H1 (cell line): ENCODE measurements at regions not wholly inside any gene's neighbourhood (a gene's known extent, or its start where the extent isn't known, plus 50 kb on each side); places are given as distances from the start of the nearest gene placed in this dataset.

ENCODE experiments used
- CTCF ChIA-PET: fragments of 300-600 bp; sonication (Branson Sonifier 250); formaldehyde crosslinking; loops from one replicate; lab custom pipeline; 2021; ENCODE audit not compliant: partially characterized antibody; lab: Charles Lee
- POLR2A ChIA-PET: fragments of 300-600 bp; sonication (Branson Sonifier 250); formaldehyde crosslinking; loops from one replicate; lab custom pipeline; 2021; ENCODE audit warnings: inconsistent platforms; ENCODE audit not compliant: partially characterized antibody; lab: Charles Lee
- DNase-seq, 2 experiments: peaks; one replicate each; pipeline versions ENCODE4 v3.0.0 to v3.0.0-alpha.2; 2010 to 2022; ENCODE audit warnings: low spot score in 2 of 2, low read depth in 1 of 2, mixed read lengths in 1 of 2
- FAIRE-seq: peaks from 2 replicates; lab custom pipeline; 2011; peaks lifted over from hg19 to GRCh38; lab: Jason Lieb, UNC
- H2AFZ ChIP-seq: 2 replicates; pipeline ENCODE4 v1.8.1; 2012; ENCODE audit warnings: low read length, inconsistent platforms
- H2AK5ac ChIP-seq: 2 replicates; pipeline ENCODE4 v1.6.1; 2013; ENCODE audit warnings: low read depth, low read length
- H2BK120ac ChIP-seq: replicated peaks from 2 replicates; pipeline ENCODE3; 2013; ENCODE audit warnings: low read depth, low read length, inconsistent platforms
- H2BK12ac ChIP-seq: 2 replicates; pipeline ENCODE4 v1.6.1; 2013; ENCODE audit warnings: low read depth, low read length
- H2BK15ac ChIP-seq: 2 replicates; pipeline ENCODE4 v1.6.1; 2013; ENCODE audit warnings: low read length
- H2BK20ac ChIP-seq: 2 replicates; pipeline ENCODE4 v1.6.1; 2013; ENCODE audit warnings: low read length
- H2BK5ac ChIP-seq: 2 replicates; pipeline ENCODE4 v1.6.1; 2013; ENCODE audit warnings: low read depth, low read length
- H3K14ac ChIP-seq: 2 replicates; pipeline ENCODE4 v1.6.1; 2013; ENCODE audit warnings: inconsistent platforms; ENCODE audit not compliant: insufficient read length
- H3K18ac ChIP-seq: 2 replicates; pipeline ENCODE4 v1.6.1; 2013; ENCODE audit warnings: low read length; ENCODE audit errors: extremely low read depth
- H3K23ac ChIP-seq: 2 replicates; pipeline ENCODE4 v1.6.1; 2013; ENCODE audit warnings: inconsistent platforms; ENCODE audit not compliant: insufficient read length
- H3K23me2 ChIP-seq: 2 replicates; pipeline ENCODE4 v1.6.1; 2013; ENCODE audit warnings: low read depth, low read length
- H3K27ac ChIP-seq: 2 replicates; pipeline ENCODE4 v1.6.1; 2011; ENCODE audit warnings: low read depth, low read length, inconsistent platforms
- H3K27me3 ChIP-seq, 4 experiments: replicated peaks in 1 of 4; 1 replicate in 1 of 4; 2 replicates in 3 of 4; pipeline versions ENCODE4 v1.6.1 to v1.8.1; 2011 to 2013; ENCODE audit warnings: low read length in 3 of 4, mild to moderate bottlenecking in 3 of 4, inconsistent platforms in 2 of 4, mixed read lengths in 2 of 4, moderate library complexity in 1 of 4; ENCODE audit not compliant: control insufficient read depth in 3 of 4, insufficient read depth in 3 of 4; ENCODE audit errors: extremely low read depth in 1 of 4
- H3K36me3 ChIP-seq, 4 experiments: 2 replicates each; pipeline versions ENCODE4 v1.6.1 to v1.8.1; 2011 to 2013; ENCODE audit warnings: mild to moderate bottlenecking in 4 of 4, low read length in 3 of 4, moderate library complexity in 2 of 4, control low read depth in 1 of 4, inconsistent platforms in 1 of 4; ENCODE audit not compliant: insufficient read depth in 4 of 4, control insufficient read depth in 2 of 4
- H3K4ac ChIP-seq: replicated peaks from 2 replicates; pipeline ENCODE3; 2013; ENCODE audit warnings: low read length, low read depth, mixed read lengths, inconsistent platforms; ENCODE audit not compliant: insufficient read length
- H3K4me1 ChIP-seq, 4 experiments: replicated peaks in 1 of 4; 1 replicate in 1 of 4; 2 replicates in 3 of 4; pipeline versions ENCODE4 v1.6.1 to v1.8.1; 2011 to 2013; ENCODE audit warnings: low read length in 3 of 4, inconsistent platforms in 2 of 4, mixed read lengths in 1 of 4; ENCODE audit not compliant: insufficient read depth in 4 of 4, control insufficient read depth in 3 of 4
- H3K4me2 ChIP-seq, 2 experiments: 2 replicates each; pipeline versions ENCODE4 v1.6.1 to v1.8.1; 2011 to 2013; ENCODE audit warnings: low read depth in 2 of 2, low read length in 2 of 2, control low read depth in 1 of 2, inconsistent platforms in 1 of 2, mild to moderate bottlenecking in 1 of 2; ENCODE audit not compliant: insufficient read depth in 1 of 2
- H3K4me3 ChIP-seq, 4 experiments: fragments of 200-600, 300-600 bp in 1 of 4; sonication (generic), shearing (Covaris generic), sonication (Bioruptor Twin) in 1 of 4; 2 replicates each; pipeline versions ENCODE4 v1.5.1 to v1.8.1; 2011 to 2016; ENCODE audit warnings: low read length in 4 of 4, low read depth in 3 of 4, control low read depth in 2 of 4, inconsistent platforms in 2 of 4, mild to moderate bottlenecking in 2 of 4, mixed read lengths in 1 of 4, moderate library complexity in 1 of 4; ENCODE audit not compliant: insufficient read depth in 2 of 4; ENCODE audit errors: extremely low read depth in 1 of 4
- H3K56ac ChIP-seq: replicated peaks from 2 replicates; pipeline ENCODE3; 2013; ENCODE audit warnings: low read depth, mild to moderate bottlenecking, mixed read lengths, low read length, inconsistent platforms; ENCODE audit not compliant: insufficient read length
- H3K79me1 ChIP-seq: 2 replicates; pipeline ENCODE4 v1.6.1; 2013; ENCODE audit warnings: low read depth, low read length, control low read depth
- H3K79me2 ChIP-seq, 2 experiments: 2 replicates each; pipeline versions ENCODE4 v1.6.1 to v1.8.1; 2012 to 2013; ENCODE audit warnings: low read length in 2 of 2, mild to moderate bottlenecking in 2 of 2, inconsistent platforms in 1 of 2; ENCODE audit not compliant: insufficient read depth in 2 of 2, control insufficient read depth in 1 of 2
- H3K9ac ChIP-seq, 4 experiments: replicated peaks in 1 of 4; 1 replicate in 1 of 4; 2 replicates in 3 of 4; pipeline versions ENCODE4 v1.6.1 to v1.8.1; 2011 to 2013; ENCODE audit warnings: low read depth in 3 of 4, low read length in 3 of 4, control low read depth in 2 of 4, mild to moderate bottlenecking in 2 of 4, moderate library complexity in 2 of 4, inconsistent platforms in 1 of 4; ENCODE audit errors: extremely low read depth in 1 of 4
- H3K9me3 ChIP-seq, 2 experiments: 2 replicates each; pipeline versions ENCODE4 v1.6.1 to v1.8.1; 2012 to 2013; ENCODE audit warnings: mild to moderate bottlenecking in 2 of 2, moderate library complexity in 2 of 2, control low read depth in 1 of 2, inconsistent platforms in 1 of 2, low read depth in 1 of 2, low read length in 1 of 2, mixed read lengths in 1 of 2; ENCODE audit not compliant: insufficient read depth in 2 of 2
- H4K20me1 ChIP-seq, 2 experiments: replicated peaks in 1 of 2; 2 replicates each; pipeline versions ENCODE3 to v1.8.1; 2011 to 2013; ENCODE audit warnings: inconsistent platforms in 2 of 2, low read length in 2 of 2, mild to moderate bottlenecking in 1 of 2; ENCODE audit not compliant: insufficient read depth in 2 of 2, control insufficient read depth in 1 of 2
- H4K5ac ChIP-seq: 2 replicates; pipeline ENCODE4 v1.6.1; 2013; ENCODE audit warnings: low read length, low read depth, mixed read lengths, inconsistent platforms; ENCODE audit not compliant: insufficient read length
- H4K8ac ChIP-seq: 2 replicates; pipeline ENCODE4 v1.8.0; 2013; ENCODE audit warnings: mild to moderate bottlenecking, moderate library complexity, low read length, inconsistent platforms; ENCODE audit not compliant: insufficient read depth; ENCODE audit errors: extremely low read depth
- H4K91ac ChIP-seq: replicated peaks from 2 replicates; pipeline ENCODE3; 2013; ENCODE audit warnings: low read length, mixed read lengths, inconsistent platforms; ENCODE audit not compliant: insufficient read length
- EP300 ChIP-seq, 2 experiments: IDR thresholded peaks; 1 replicate in 1 of 2; 2 replicates in 1 of 2; pipeline ENCODE4 v1.6.1; 2011 to 2012; ENCODE audit warnings: low read depth in 2 of 2, low read length in 2 of 2, mild to moderate bottlenecking in 2 of 2, borderline replicate concordance in 1 of 2, inconsistent platforms in 1 of 2, moderate library complexity in 1 of 2
- POLR2A ChIP-seq, 2 experiments: IDR thresholded peaks; 1 replicate in 1 of 2; 2 replicates in 1 of 2; pipeline ENCODE4 v1.6.1; 2011; ENCODE audit warnings: low read depth in 2 of 2, low read length in 2 of 2, mild to moderate bottlenecking in 2 of 2; ENCODE audit errors: control extremely low read depth in 1 of 2
- RNF2 ChIP-seq: fragments of 200-900, 300-1000 bp; sonication (generic); IDR thresholded peaks from 2 replicates; pipeline ENCODE4 v1.7.1; 2016; ENCODE audit warnings: borderline replicate concordance, low read depth, mild to moderate bottlenecking, antibody characterized with exemption, low read length; ENCODE audit not compliant: poor library complexity, severe bottlenecking; ENCODE audit errors: missing control alignments
- TBP ChIP-seq: IDR thresholded peaks from 2 replicates; pipeline ENCODE4 v1.6.1; 2011; ENCODE audit warnings: low read depth, low read length, improper control_type of control experiment
- YY1 ChIP-seq: IDR thresholded peaks from 2 replicates; pipeline ENCODE4 v1.6.1; 2011; ENCODE audit warnings: low read depth, mild to moderate bottlenecking, low read length
- WGBS, 2 experiments: shearing (Covaris generic) in 1 of 2; methylation state at CpG; one replicate each; pipeline versions ENCODE4 v1.1.6 to v1.1.7; 2013 to 2015; ENCODE audit warnings: low lambda C conversion rate in 2 of 2, mixed read lengths in 2 of 2, inconsistent platforms in 1 of 2, low coverage in 1 of 2, missing lambda C conversion rate in 1 of 2; ENCODE audit not compliant: insufficient replicate concordance in 2 of 2, insufficient coverage in 1 of 2, insufficient read length in 1 of 2; ENCODE audit errors: extremely low coverage in 1 of 2, missing lambda C conversion rate in 1 of 2; 5-methylcytosine and 5-hydroxymethylcytosine counted together

- H2BK15ac ChIP-seq: no peak overlapping the region
- ChIA-PET CTCF (interaction anchor here (1.3 kb wide), 1 partner anchor 30 kb away, joined by 3 read pairs; no protein-coding TSS in a partner anchor), POLR2A (no interaction called here)
- H3K56ac ChIP-seq: no peak overlapping the region
- no peak overlapping the region for H2BK12ac ChIP-seq
- H3K79me1 ChIP-seq: no peaks in the 10 kb centered on the region
- no peak overlapping the region for H3K27ac ChIP-seq
- FAIRE-seq (no peak), DNase-seq (no peak)
- 98% methylated on average over 2 of the region's 2 CpGs; no CpG with 5 or more reads in 1 of the 2 experiments for WGBS, 2 experiments
- no peak overlapping the region for H3K23ac ChIP-seq
- H3K4me2 ChIP-seq: no peak overlapping the region
- H3K18ac ChIP-seq: no peak overlapping the region
- H4K5ac ChIP-seq: no peak overlapping the region
- no peaks in the 10 kb centered on the region for H3K27me3 ChIP-seq
- no peaks in the 10 kb centered on the region; a peak in 1 of 4 replicates for H3K9me3 ChIP-seq
- no peak overlapping the region for H3K4ac ChIP-seq
- H4K20me1 ChIP-seq: no peaks in the 10 kb centered on the region
- no peak overlapping the region for H4K8ac ChIP-seq
- no peaks in the 10 kb centered on the region for H3K79me2 ChIP-seq
- no peak overlapping the region for H4K91ac ChIP-seq
- no peak overlapping the region for H2AK5ac ChIP-seq
- no peaks in the 10 kb centered on the region for H3K4me1 ChIP-seq
- no peak overlapping the region for H2AFZ ChIP-seq
- H2BK20ac ChIP-seq: no peak overlapping the region
- H3K4me3 ChIP-seq: no peak overlapping the region
- TF ChIP-seq EP300 (IDR thresholded peaks at IDR 0.05; ENCODE audit: borderline replicate concordance in 1 of 2, low read depth in 2 of 2, low read length in 2 of 2) (no peak), POLR2A (IDR thresholded peaks at IDR 0.05; ENCODE audit: control extremely low read depth in 1 of 2, low read depth in 2 of 2, low read length in 2 of 2) (no peak), RNF2 (no peak), YY1 (no peak), TBP (no peak)
- H3K36me3 ChIP-seq: no peaks in the 10 kb centered on the region
- H3K14ac ChIP-seq: no peak overlapping the region
- no peak overlapping the region for H2BK120ac ChIP-seq
- no peak overlapping the region for H3K9ac ChIP-seq
- no peaks in the 10 kb centered on the region; the same call in 1 of the 2 replicates for H3K23me2 ChIP-seq
- H2BK5ac ChIP-seq: no peak overlapping the region
These were observed 866.3 kb upstream of the B3GALT2 start for GRCh38 chr1:194052514-194053338.
